WERI-Rb-1 (cell line): ENCODE measurements at regions not wholly inside any gene's neighbourhood (a gene's known extent, or its start where the extent isn't known, plus 50 kb on each side); places are given as distances from the start of the nearest gene placed in this dataset.

ENCODE experiments used
- DNase-seq: peaks from one replicate; pipeline ENCODE4 v3.0.0-alpha.2; 2020
- H3K27ac ChIP-seq: fragments of 250-450 bp; sonication (Bioruptor Pico); 2 replicates; pipeline ENCODE4 v1.5.1; 2020; ENCODE audit warnings: mild to moderate bottlenecking, moderate library complexity
- H3K27me3 ChIP-seq: fragments of 250-450 bp; sonication (Bioruptor Pico); 2 replicates; pipeline ENCODE4 v1.5.1; 2021; ENCODE audit warnings: mild to moderate bottlenecking, low read depth, moderate library complexity; ENCODE audit not compliant: insufficient read depth, severe bottlenecking
- H3K36me3 ChIP-seq: fragments of 250-450 bp; sonication (Bioruptor Pico); 2 replicates; pipeline ENCODE4 v1.5.1; 2020; ENCODE audit warnings: mild to moderate bottlenecking, moderate library complexity
- H3K4me3 ChIP-seq: 2 replicates; pipeline ENCODE4 v1.5.1; 2011; ENCODE audit warnings: low read depth, mild to moderate bottlenecking, control low read depth, low read length
- H3K9me3 ChIP-seq: fragments of 250-450 bp; sonication (Bioruptor Pico); 2 replicates; pipeline ENCODE4 v1.5.1; 2021; ENCODE audit warnings: mild to moderate bottlenecking, moderate library complexity; ENCODE audit not compliant: severe bottlenecking
- CTCF ChIP-seq: IDR thresholded peaks from 2 replicates; pipeline ENCODE4 v1.5.1; 2011; ENCODE audit warnings: low read depth, mild to moderate bottlenecking, control low read depth, inconsistent platforms, low read length

DNA sequence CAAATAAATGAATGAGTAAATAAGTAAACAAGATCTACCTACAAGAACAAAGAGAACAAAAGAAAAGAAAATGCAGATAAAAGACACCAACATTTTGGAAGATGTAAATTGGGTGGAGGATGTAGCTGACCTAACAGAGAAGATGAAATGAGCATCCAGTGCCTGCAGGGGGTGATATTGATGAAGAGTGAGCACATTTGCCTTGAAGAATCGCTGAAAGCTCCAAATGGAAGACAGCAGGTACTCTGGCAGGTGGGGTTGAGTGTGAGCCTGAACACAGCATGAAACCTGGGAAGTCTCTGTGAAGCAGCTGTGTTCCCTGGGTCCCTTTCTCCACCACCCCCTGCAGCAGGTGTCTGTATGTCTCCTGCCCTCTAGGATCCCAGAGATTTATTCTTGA lies 125.6 kb downstream of the NXNL2 start:
- peak; percentile 47 for DNase-seq
- no peaks in the 10 kb centered on the region for H3K9me3 ChIP-seq
- no peak overlapping the region for H3K27ac ChIP-seq
- no peaks in the 10 kb centered on the region for H3K27me3 ChIP-seq
- H3K36me3 ChIP-seq, result no peaks in the 10 kb centered on the region
- peak; percentile 63; the same call in 1 of the 2 replicates for TF ChIP-seq CTCF
- no peak overlapping the region for H3K4me3 ChIP-seq

- no peak for DNase-seq
- Histone ChIP-seq H3K4me3 (no peak overlapping the region), H3K9me3 (no peaks in the 10 kb centered on the region), H3K27ac (no peak overlapping the region), H3K36me3 (no peaks in the 10 kb centered on the region), H3K27me3 (no peaks in the 10 kb centered on the region)
- no peak for TF ChIP-seq CTCF
These were observed 126.8 kb downstream of the NXNL2 start for GRCh38 chr9:88661759-88662158.

DNA sequence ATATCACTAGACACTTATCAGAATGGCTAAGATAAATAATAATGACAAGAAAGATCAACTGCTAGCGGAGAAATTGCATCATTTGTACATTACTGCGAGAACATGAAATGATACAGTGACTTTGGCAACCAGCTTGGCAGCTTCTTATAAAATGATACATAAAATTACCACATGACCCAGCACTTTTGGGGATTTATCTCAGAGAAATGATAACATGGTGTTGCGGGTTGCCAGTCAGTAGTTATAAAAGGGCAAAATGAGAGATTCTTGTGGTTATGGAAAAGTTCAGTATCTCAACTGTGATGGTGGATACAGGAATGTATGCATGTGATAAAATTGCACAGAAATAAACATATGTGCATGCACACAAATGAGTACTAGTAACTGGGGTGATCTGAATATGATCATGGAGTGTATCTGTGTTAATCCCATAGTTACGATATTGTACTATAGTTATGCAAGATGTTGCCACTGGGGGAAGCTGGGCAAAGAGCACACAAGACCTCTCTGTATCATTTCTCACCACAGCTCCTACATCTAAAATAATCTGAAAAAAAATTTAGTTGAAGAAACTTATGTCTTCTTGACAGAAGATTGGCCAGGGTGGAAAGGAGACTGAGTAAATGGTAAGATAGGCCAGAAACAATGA lies 128.9 kb downstream of the NXNL2 start:
- H3K27ac ChIP-seq, result no peak overlapping the region
- DNase-seq, result no peak
- H3K36me3 ChIP-seq, result no peaks in the 10 kb centered on the region
- H3K9me3 ChIP-seq, result no peaks in the 10 kb centered on the region
- H3K4me3 ChIP-seq, result no peak overlapping the region
- no peak for TF ChIP-seq CTCF
- H3K27me3 ChIP-seq, result no peaks in the 10 kb centered on the region

- Histone ChIP-seq H3K9me3 (no peaks in the 10 kb centered on the region), H3K36me3 (no peaks in the 10 kb centered on the region), H3K27ac (no peak overlapping the region), H3K4me3 (no peak overlapping the region), H3K27me3 (no peaks in the 10 kb centered on the region)
- DNase-seq, result no peak
- TF ChIP-seq CTCF, result no peak
These were observed 129.8 kb downstream of the NXNL2 start for GRCh38 chr9:88664773-88665172.

GRCh38 chr9:88672874-88673689 lies 138.1 kb downstream of the NXNL2 start:
- H3K36me3 ChIP-seq, result no peaks in the 10 kb centered on the region
- no peak overlapping the region for H3K4me3 ChIP-seq

More at GRCh38 chr9:88672874-88673689, 138.1 kb downstream of the NXNL2 start:
- Histone ChIP-seq H3K27me3 (no peaks in the 10 kb centered on the region), H3K9me3 (no peaks in the 10 kb centered on the region), H3K27ac (no peak overlapping the region)
- peak; percentile 18; the same call in 1 of the 2 replicates for TF ChIP-seq CTCF
- no peak for DNase-seq
